Vagina (tissue), 2 donors: ENCODE measurements at regions not wholly inside any gene's neighbourhood (a gene's known extent, or its start where the extent isn't known, plus 50 kb on each side); places are given as distances from the start of the nearest gene placed in this dataset.

Experiments
- CTCF ChIP-seq, 3 experiments: fragments of 450-650 bp in 2 of 3; fragments of 200-600 bp in 1 of 3; sonication (generic) in 1 of 3; IDR thresholded peaks; one replicate each; pipeline ENCODE4 v1.5.1; 2017 to 2019; ENCODE audit warnings: antibody characterized with exemption in 3 of 3, mild to moderate bottlenecking in 2 of 3, moderate library complexity in 2 of 3
- POLR2AphosphoS5 ChIP-seq, 2 donors: sonication (generic); formaldehyde crosslinking; IDR thresholded peaks; one replicate each; pipeline ENCODE4 v1.9.0; 2017; ENCODE audit warnings: antibody characterized with exemption in 2 of 2, mild to moderate bottlenecking in 2 of 2, low read depth in 1 of 2; ENCODE audit not compliant: insufficient read depth in 1 of 2

- TF ChIP-seq CTCF (IDR thresholded peaks at IDR 0.05) (no peak), POLR2AphosphoS5 (IDR thresholded peaks at IDR 0.05; ENCODE audit: insufficient read depth in 1 of 2, low read depth in 1 of 2) (no peak)
These were observed 781.3 kb upstream of the NRXN1 start for GRCh38 chr2:51813247-51813646.
